GM18867 (cell line): ENCODE measurements at regions not wholly inside any gene's neighbourhood (a gene's known extent, or its start where the extent isn't known, plus 50 kb on each side); places are given as distances from the start of the nearest gene placed in this dataset.
A peak's percentile ranks its signal among the peaks of the same experiment; 100 is the strongest.

Experiments
- ATAC-seq: cut with Tn5 transposase; IDR thresholded peaks from one replicate; pipeline ENCODE4 v1.9.1; 2021; ENCODE audit warnings: mild to moderate bottlenecking, moderate library complexity; ENCODE audit not compliant: unreplicated experiment

DNA sequence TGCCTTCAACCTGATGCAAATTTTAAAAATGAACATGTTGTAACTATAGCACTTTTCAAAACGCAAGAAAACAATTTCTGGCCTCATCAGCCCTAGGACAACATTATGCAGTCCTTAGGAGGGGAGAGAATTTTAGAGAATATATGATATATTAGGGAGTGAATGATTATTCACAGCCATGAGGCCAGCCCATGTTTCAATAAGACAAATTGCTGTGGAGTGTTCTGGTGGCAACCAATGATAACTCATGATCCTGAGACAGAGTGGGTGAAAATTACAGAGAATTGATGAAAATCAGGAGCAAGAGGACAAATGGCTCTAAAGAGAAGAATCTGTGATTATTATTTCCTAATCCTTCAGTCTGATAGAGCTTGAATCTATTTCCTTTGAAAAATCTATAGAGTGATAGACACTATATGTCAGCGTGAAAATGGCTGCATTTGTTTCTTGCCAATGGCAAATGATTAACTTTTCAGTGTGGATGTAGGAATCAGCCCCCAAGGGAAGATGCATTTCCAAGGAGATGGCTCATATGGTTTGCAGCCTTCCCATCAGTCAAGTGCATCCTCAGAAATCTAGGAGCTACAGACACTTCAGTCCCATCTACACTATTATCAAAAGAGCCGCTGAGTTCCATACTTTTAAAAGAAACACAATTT, 761.0 kb upstream of the ARRDC4 start:
- ATAC-seq: no peak

DNA sequence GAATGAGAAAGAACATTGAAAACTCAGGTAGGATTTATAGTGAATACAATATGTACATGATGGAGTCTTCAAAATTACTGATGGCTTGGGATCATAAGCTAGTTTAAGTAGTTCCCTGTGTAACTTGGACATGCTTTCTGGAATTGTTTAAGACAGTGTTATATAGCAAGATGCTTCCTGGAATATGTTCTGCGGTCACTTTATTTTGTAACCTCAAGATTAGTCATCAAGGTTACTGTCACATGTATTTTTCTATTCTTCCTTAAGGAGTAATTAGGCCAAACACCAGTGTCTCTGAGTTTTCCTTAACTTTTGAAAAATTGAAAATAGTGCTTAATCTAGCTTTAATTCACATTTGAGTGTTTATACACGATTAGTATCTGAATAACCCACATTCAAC, 760.3 kb upstream of the ARRDC4 start:
- ATAC-seq: no peak

- no peak for ATAC-seq
Measured at GRCh38 chr15:97210277-97210676, 750.2 kb upstream of the ARRDC4 start.

DNA sequence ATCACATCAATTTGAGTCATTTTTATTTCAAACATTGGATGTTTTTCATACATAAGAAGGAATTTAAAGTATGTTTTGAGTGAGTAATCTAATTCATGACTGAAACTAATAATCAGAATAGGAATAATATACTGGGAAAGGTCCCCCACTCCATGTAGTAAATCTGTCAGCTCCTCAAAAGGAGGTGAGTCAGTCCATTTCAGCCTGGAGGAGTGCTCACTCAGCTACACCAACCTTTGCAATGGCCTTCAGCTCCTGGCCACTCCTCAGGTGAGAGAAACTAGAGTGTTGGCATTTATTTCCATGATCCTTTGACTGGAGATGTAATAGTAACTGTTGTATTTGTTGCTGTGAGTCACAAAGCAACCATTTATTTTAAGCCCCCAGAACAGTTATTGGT, 744.9 kb upstream of the ARRDC4 start:
- ATAC-seq: no peak

- ATAC-seq: no peak
Measured at GRCh38 chr15:97224191-97224641, 736.3 kb upstream of the ARRDC4 start.

GRCh38 chr15:97234851-97235610, 725.5 kb upstream of the ARRDC4 start:
- peak; percentile 54 for ATAC-seq

GRCh38 chr15:97235611-97235985, 724.9 kb upstream of the ARRDC4 start:
- ATAC-seq: no peak

- ATAC-seq: no peak
Measured at GRCh38 chr15:97236140-97236539, 724.4 kb upstream of the ARRDC4 start.

DNA sequence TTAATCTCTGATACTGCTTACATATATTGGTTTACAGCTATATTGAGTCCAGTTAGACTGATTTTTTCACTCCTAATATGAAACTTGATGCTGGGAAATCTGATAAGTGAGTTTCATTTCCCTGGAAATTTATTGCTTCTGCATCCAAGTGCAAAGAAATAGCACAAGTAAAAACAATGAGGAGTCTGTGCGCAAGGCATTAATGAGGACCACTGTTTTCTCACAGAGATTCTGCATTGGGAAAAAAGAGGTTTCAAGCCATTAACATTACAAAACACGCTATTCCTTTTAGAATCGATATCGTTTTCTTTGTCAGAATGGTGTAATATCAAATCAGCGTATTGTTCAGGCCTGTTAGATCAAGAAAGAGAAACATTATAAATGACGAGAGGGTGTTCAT, 723.3 kb upstream of the ARRDC4 start:
- ATAC-seq: no peak

- no peak for ATAC-seq
Measured at GRCh38 chr15:97248376-97248775, 712.1 kb upstream of the ARRDC4 start.

DNA sequence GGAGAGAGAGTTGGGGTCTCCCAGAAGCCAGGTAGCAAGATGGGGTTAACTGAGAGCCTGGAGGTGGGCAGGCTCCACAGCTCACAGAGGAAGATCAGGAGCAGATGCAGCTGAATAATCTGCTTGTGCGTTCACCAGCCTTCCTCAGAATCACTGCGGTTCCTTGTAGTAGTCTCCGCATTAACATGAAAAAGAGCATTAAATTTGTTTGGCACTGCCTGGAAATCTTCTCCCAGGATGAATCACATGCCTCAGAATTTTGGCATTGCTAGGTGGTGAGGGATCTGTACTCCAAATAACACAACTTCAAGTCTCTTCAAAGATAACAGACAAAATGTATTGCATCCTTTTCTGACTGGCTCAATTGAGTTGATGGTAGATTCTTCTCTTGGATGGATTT, 700.6 kb upstream of the ARRDC4 start:
- no peak for ATAC-seq

- no peak for ATAC-seq
Measured at GRCh38 chr15:97301166-97301565, 659.3 kb upstream of the ARRDC4 start.

GRCh38 chr15:97316362-97316761, 644.1 kb upstream of the ARRDC4 start:
- ATAC-seq: no peak

GRCh38 chr15:97317163-97317562, 643.3 kb upstream of the ARRDC4 start:
- ATAC-seq: no peak

GRCh38 chr15:97319291-97319690, 641.2 kb upstream of the ARRDC4 start:
- ATAC-seq: no peak

DNA sequence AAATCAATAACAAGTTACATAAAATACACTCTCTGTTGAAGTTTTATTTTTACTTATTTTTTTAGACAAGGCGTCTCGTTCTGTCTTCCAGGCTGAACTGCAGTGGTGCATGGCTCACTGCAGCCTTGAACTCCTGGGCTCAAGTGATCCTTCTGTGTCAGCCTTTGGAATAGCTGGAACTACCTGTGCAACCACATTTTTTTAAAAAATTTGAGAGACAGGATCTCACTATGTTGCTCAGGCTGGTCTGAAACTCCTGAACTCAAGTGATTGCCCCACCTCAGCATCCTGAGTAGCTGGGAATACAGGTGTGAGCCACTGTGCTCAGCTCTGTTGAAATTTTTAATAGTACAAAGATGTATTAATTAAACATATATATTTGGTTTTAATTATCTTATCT, 614.3 kb upstream of the ARRDC4 start:
- no peak for ATAC-seq

- no peak for ATAC-seq
Measured at GRCh38 chr15:97350813-97351212, 609.7 kb upstream of the ARRDC4 start.

- no peak for ATAC-seq
Measured at GRCh38 chr15:97383516-97383915, 577.0 kb upstream of the ARRDC4 start.

DNA sequence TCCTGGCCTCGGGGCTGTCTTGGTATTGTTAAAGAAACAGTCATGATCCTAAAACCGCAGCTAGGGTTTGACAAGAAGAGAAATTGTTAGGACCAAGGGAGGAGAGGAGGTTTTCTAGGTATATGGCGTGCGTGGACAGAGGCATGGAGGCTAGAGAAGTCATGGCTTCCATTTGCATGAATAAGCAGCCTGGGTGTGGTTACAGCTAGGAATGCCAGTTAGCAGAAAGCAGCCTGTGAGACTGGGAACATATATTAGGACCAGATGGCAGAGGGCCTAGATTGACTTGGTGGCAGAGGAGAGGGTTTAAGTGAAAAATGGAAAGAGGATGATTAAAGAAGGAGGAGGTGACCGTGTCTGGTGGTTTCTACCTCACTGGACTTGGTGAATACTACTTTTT, 573.6 kb upstream of the ARRDC4 start:
- no peak for ATAC-seq

- ATAC-seq: no peak
Measured at GRCh38 chr15:97401195-97401594, 559.3 kb upstream of the ARRDC4 start.

GRCh38 chr15:97401970-97402369, 558.5 kb upstream of the ARRDC4 start:
- ATAC-seq: no peak

- no peak for ATAC-seq
Measured at GRCh38 chr15:97406841-97407240, 553.7 kb upstream of the ARRDC4 start.
